ENCODE measurements at regions not wholly inside any gene's neighbourhood (a gene's known extent, or its start where the extent isn't known, plus 50 kb on each side); places are given as distances from the start of the nearest gene placed in this dataset.

- no peaks in the 10 kb centered on the region for H3K36me3 ChIP-seq (ENCODE audit: insufficient read depth, low read length)
- no peak overlapping the region for H3K4me3 ChIP-seq (ENCODE audit: low read length, poor library complexity, severe bottlenecking)
- no peak for TF ChIP-seq EZH2phosphoT487 (IDR thresholded peaks at IDR 0.05; ENCODE audit: borderline replicate concordance)
- no peak for TF ChIP-seq CTCF (conservative IDR thresholded peaks at IDR 0.05; ENCODE audit: low read length)
- no peaks in the 10 kb centered on the region for H3K4me1 ChIP-seq (ENCODE audit: insufficient read depth, low read length, poor library complexity, severe bottlenecking)
- no peak overlapping the region for H2AFZ ChIP-seq (ENCODE audit: low read length)
- no peaks in the 10 kb centered on the region for H3K9me2 ChIP-seq (replicated peaks; ENCODE audit: low read depth, low read length)
- H4K20me1 ChIP-seq (ENCODE audit: insufficient read depth, low read length, poor library complexity, severe bottlenecking), result no peaks in the 10 kb centered on the region
- H3K79me2 ChIP-seq (ENCODE audit: insufficient read depth, low read length), result no peaks in the 10 kb centered on the region
- H3K27me3 ChIP-seq (ENCODE audit: insufficient read depth, low read length, poor library complexity, severe bottlenecking), result no peaks in the 10 kb centered on the region
- H3K4me2 ChIP-seq (ENCODE audit: low read depth, low read length, poor library complexity, severe bottlenecking), result no peak overlapping the region
- H3K9ac ChIP-seq (ENCODE audit: low read depth, low read length, poor library complexity, severe bottlenecking), result no peak overlapping the region
- no peaks in the 10 kb centered on the region for H3K9me3 ChIP-seq (ENCODE audit: insufficient read depth, low read depth, low read length)
- no peaks in the 10 kb centered on the region for H3F3A ChIP-seq (ENCODE audit: low read depth)
Observed at GRCh38 chr2:48175656-48176055, 138.8 kb upstream of the FOXN2 start.

- no peak overlapping the region for H3K4me2 ChIP-seq (ENCODE audit: low read depth, low read length, poor library complexity, severe bottlenecking)
- no peaks in the 10 kb centered on the region for H3K4me1 ChIP-seq (ENCODE audit: insufficient read depth, low read length, poor library complexity, severe bottlenecking)
- H4K20me1 ChIP-seq (ENCODE audit: insufficient read depth, low read length, poor library complexity, severe bottlenecking), result no peaks in the 10 kb centered on the region
- no peaks in the 10 kb centered on the region for H3K27me3 ChIP-seq (ENCODE audit: insufficient read depth, low read length, poor library complexity, severe bottlenecking)
- H3K4me3 ChIP-seq (ENCODE audit: low read length, poor library complexity, severe bottlenecking), result no peak overlapping the region
- H3K79me2 ChIP-seq (ENCODE audit: insufficient read depth, low read length), result no peaks in the 10 kb centered on the region
- H3K9ac ChIP-seq (ENCODE audit: low read depth, low read length, poor library complexity, severe bottlenecking), result no peak overlapping the region
- H3K36me3 ChIP-seq (ENCODE audit: insufficient read depth, low read length), result no peaks in the 10 kb centered on the region
- TF ChIP-seq CTCF (conservative IDR thresholded peaks at IDR 0.05; ENCODE audit: low read length) (no peak), EZH2phosphoT487 (IDR thresholded peaks at IDR 0.05; ENCODE audit: borderline replicate concordance) (no peak)
- no peak overlapping the region for H2AFZ ChIP-seq (ENCODE audit: low read length)
- no peaks in the 10 kb centered on the region for H3F3A ChIP-seq (ENCODE audit: low read depth)
- H3K9me2 ChIP-seq (replicated peaks; ENCODE audit: low read depth, low read length), result no peaks in the 10 kb centered on the region
- H3K9me3 ChIP-seq (ENCODE audit: insufficient read depth, low read depth, low read length), result no peaks in the 10 kb centered on the region
Observed at GRCh38 chr2:48176876-48177275, 137.6 kb upstream of the FOXN2 start.

- Histone ChIP-seq H3K9ac (ENCODE audit: low read depth, low read length, poor library complexity, severe bottlenecking) (no peak overlapping the region), H2AFZ (ENCODE audit: low read length) (no peak overlapping the region), H3K4me2 (ENCODE audit: low read depth, low read length, poor library complexity, severe bottlenecking) (no peak overlapping the region), H3K9me2 (replicated peaks; ENCODE audit: low read depth, low read length) (no peaks in the 10 kb centered on the region), H4K20me1 (ENCODE audit: insufficient read depth, low read length, poor library complexity, severe bottlenecking) (no peaks in the 10 kb centered on the region), H3K9me3 (ENCODE audit: insufficient read depth, low read depth, low read length) (no peaks in the 10 kb centered on the region), H3F3A (ENCODE audit: low read depth) (no peaks in the 10 kb centered on the region), H3K36me3 (ENCODE audit: insufficient read depth, low read length) (no peaks in the 10 kb centered on the region), H3K27me3 (ENCODE audit: insufficient read depth, low read length, poor library complexity, severe bottlenecking) (no peaks in the 10 kb centered on the region), H3K79me2 (ENCODE audit: insufficient read depth, low read length) (no peaks in the 10 kb centered on the region), H3K4me1 (ENCODE audit: insufficient read depth, low read length, poor library complexity, severe bottlenecking) (no peaks in the 10 kb centered on the region), H3K4me3 (ENCODE audit: low read length, poor library complexity, severe bottlenecking) (no peak overlapping the region)
- no peak for TF ChIP-seq CTCF (conservative IDR thresholded peaks at IDR 0.05; ENCODE audit: low read length)
- TF ChIP-seq EZH2phosphoT487 (IDR thresholded peaks at IDR 0.05; ENCODE audit: borderline replicate concordance), result no peak
Observed at GRCh38 chr2:48178611-48179010, 135.9 kb upstream of the FOXN2 start.
